B cell (primary cell): ENCODE measurements at regions not wholly inside any gene's neighbourhood (a gene's known extent, or its start where the extent isn't known, plus 50 kb on each side); places are given as distances from the start of the nearest gene placed in this dataset.

Source experiments
- EZH2 ChIP-seq: IDR thresholded peaks from 2 replicates; pipeline ENCODE4 v1.6.1; 2012; ENCODE audit warnings: borderline replicate concordance, low read depth, mild to moderate bottlenecking, moderate library complexity, low read length; ENCODE audit not compliant: insufficient read depth, poor library complexity, severe bottlenecking
- TF ChIP-seq, protein P1 (sequence below): fragments of 200-600 bp; IDR thresholded peaks from one replicate; pipeline ENCODE4 v1.8.0; 2022; ENCODE audit warnings: antibody characterized with exemption, mild to moderate bottlenecking

- TF ChIP-seq, protein P1, sequence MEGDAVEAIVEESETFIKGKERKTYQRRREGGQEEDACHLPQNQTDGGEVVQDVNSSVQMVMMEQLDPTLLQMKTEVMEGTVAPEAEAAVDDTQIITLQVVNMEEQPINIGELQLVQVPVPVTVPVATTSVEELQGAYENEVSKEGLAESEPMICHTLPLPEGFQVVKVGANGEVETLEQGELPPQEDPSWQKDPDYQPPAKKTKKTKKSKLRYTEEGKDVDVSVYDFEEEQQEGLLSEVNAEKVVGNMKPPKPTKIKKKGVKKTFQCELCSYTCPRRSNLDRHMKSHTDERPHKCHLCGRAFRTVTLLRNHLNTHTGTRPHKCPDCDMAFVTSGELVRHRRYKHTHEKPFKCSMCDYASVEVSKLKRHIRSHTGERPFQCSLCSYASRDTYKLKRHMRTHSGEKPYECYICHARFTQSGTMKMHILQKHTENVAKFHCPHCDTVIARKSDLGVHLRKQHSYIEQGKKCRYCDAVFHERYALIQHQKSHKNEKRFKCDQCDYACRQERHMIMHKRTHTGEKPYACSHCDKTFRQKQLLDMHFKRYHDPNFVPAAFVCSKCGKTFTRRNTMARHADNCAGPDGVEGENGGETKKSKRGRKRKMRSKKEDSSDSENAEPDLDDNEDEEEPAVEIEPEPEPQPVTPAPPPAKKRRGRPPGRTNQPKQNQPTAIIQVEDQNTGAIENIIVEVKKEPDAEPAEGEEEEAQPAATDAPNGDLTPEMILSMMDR, result no peak
- TF ChIP-seq EZH2, result no peak
These were observed 88.2 kb upstream of the ZBED5 start for GRCh38 chr11:10946072-10946471.
